IMR-90 (cell line): ENCODE measurements at regions not wholly inside any gene's neighbourhood (a gene's known extent, or its start where the extent isn't known, plus 50 kb on each side); places are given as distances from the start of the nearest gene placed in this dataset.

Experiments used
- ATAC-seq: fragments of 200-7000 bp; cut with Tn5 transposase; 2 replicates; pipeline ENCODE4 v1.9.1; 2020; ENCODE audit warnings: low read depth, mild to moderate bottlenecking, moderate library complexity
- BruUV-seq: library from RNA; stranded (reverse); fragments of 400-500 nt; replicated peaks from 2 replicates; lab custom pipeline; 2021; lab: Mats Ljungman, UMichigan
- CTCF ChIA-PET: fragments of 300-600 bp; formaldehyde crosslinking; extraction: SDS; loops from one replicate; lab custom pipeline; 2021; ENCODE audit warnings: antibody characterized with exemption; lab: Yijun Ruan, JAX
- POLR2A ChIA-PET: fragments of 300-600 bp; sonication (Branson Sonifier 250); formaldehyde crosslinking; loops from one replicate; lab custom pipeline; 2022; ENCODE audit warnings: antibody characterized with exemption; ENCODE audit not compliant: unreplicated experiment; lab: Charles Lee
- DNase-seq: peaks from one replicate; pipeline ENCODE4 v3.0.0; 2013
- H2AFZ ChIP-seq: replicated peaks from 2 replicates; pipeline ENCODE3; 2013; ENCODE audit warnings: low read length, mild to moderate bottlenecking; ENCODE audit not compliant: poor library complexity
- H2AK5ac ChIP-seq: 2 replicates; pipeline ENCODE4 v1.6.1; 2013; ENCODE audit warnings: low read depth, low read length, inconsistent platforms
- H2AK9ac ChIP-seq: replicated peaks from 2 replicates; pipeline ENCODE3; 2013; ENCODE audit warnings: mild to moderate bottlenecking, low read depth, low read length, moderate library complexity; ENCODE audit not compliant: poor library complexity
- H2BK120ac ChIP-seq: 2 replicates; pipeline ENCODE4 v1.6.1; 2013; ENCODE audit warnings: low read depth, low read length, inconsistent platforms
- H2BK15ac ChIP-seq: 3 replicates; pipeline ENCODE4 v1.6.1; 2013; ENCODE audit warnings: low read depth, low read length, inconsistent platforms
- H2BK20ac ChIP-seq: 2 replicates; pipeline ENCODE4 v1.6.1; 2013; ENCODE audit warnings: low read depth, mild to moderate bottlenecking, inconsistent platforms, low read length, moderate library complexity
- H2BK5ac ChIP-seq: 2 replicates; pipeline ENCODE4 v1.6.1; 2013; ENCODE audit warnings: mild to moderate bottlenecking, low read depth, low read length, inconsistent platforms; ENCODE audit not compliant: poor library complexity, severe bottlenecking
- H3K14ac ChIP-seq: replicated peaks from 2 replicates; pipeline ENCODE4 v1.6.1; 2013; ENCODE audit warnings: low read depth, low read length, inconsistent platforms
- H3K18ac ChIP-seq: 2 replicates; pipeline ENCODE4 v1.6.1; 2013; ENCODE audit warnings: low read depth, low read length, control low read depth
- H3K23ac ChIP-seq: 2 replicates; pipeline ENCODE4 v1.6.1; 2013; ENCODE audit warnings: low read depth, low read length, inconsistent platforms
- H3K27ac ChIP-seq: 2 replicates; pipeline ENCODE4 v1.5.1; 2013; ENCODE audit warnings: mild to moderate bottlenecking, control low read depth, low read length; ENCODE audit not compliant: insufficient read depth
- H3K27me3 ChIP-seq: 2 replicates; pipeline ENCODE4 v1.6.1; 2013; ENCODE audit warnings: low read length; ENCODE audit not compliant: control insufficient read depth, insufficient read depth
- H3K36me3 ChIP-seq: 2 replicates; pipeline ENCODE4 v1.6.1; 2013; ENCODE audit warnings: low read length, mixed read lengths; ENCODE audit not compliant: control insufficient read depth, insufficient read depth
- H3K4ac ChIP-seq: 2 replicates; pipeline ENCODE4 v1.6.1; 2013; ENCODE audit warnings: low read depth, low read length, inconsistent platforms
- H3K4me1 ChIP-seq: 2 replicates; pipeline ENCODE4 v1.6.1; 2013; ENCODE audit warnings: low read length, mixed read lengths; ENCODE audit not compliant: control insufficient read depth, insufficient read depth
- H3K4me2 ChIP-seq: 2 replicates; pipeline ENCODE4 v1.6.1; 2013; ENCODE audit warnings: low read depth, mild to moderate bottlenecking, control low read depth, low read length, moderate library complexity
- H3K4me3 ChIP-seq: 2 replicates; pipeline ENCODE4 v1.5.1; 2013; ENCODE audit warnings: low read depth, mild to moderate bottlenecking, control low read depth, low read length, moderate library complexity; ENCODE audit not compliant: insufficient read depth
- H3K56ac ChIP-seq: 2 replicates; pipeline ENCODE4 v1.6.1; 2013; ENCODE audit warnings: low read length, inconsistent platforms; ENCODE audit not compliant: insufficient read depth; ENCODE audit errors: extremely low read depth
- H3K79me1 ChIP-seq, 2 experiments: 2 replicates each; pipeline ENCODE4 v1.6.1; 2013; ENCODE audit warnings: low read length in 2 of 2, inconsistent platforms in 1 of 2, low read depth in 1 of 2
- H3K9ac ChIP-seq: 2 replicates; pipeline ENCODE4 v1.6.1; 2013; ENCODE audit warnings: low read depth, low read length, control low read depth
- H3K9me1 ChIP-seq: 2 replicates; pipeline ENCODE4 v1.6.1; 2013; ENCODE audit warnings: low read length, inconsistent platforms; ENCODE audit not compliant: insufficient read depth
- H3K9me3 ChIP-seq: 2 replicates; pipeline ENCODE4 v1.6.1; 2013; ENCODE audit warnings: low read length; ENCODE audit not compliant: control insufficient read depth, insufficient read depth
- H4K20me1 ChIP-seq: 2 replicates; pipeline ENCODE4 v1.6.1; 2013; ENCODE audit warnings: low read length, inconsistent platforms; ENCODE audit not compliant: insufficient read depth
- H4K5ac ChIP-seq: 2 replicates; pipeline ENCODE4 v1.6.1; 2013; ENCODE audit warnings: mild to moderate bottlenecking, low read depth, low read length, control low read depth
- H4K8ac ChIP-seq, 2 experiments: 2 replicates each; pipeline ENCODE4 v1.6.1; 2013; ENCODE audit warnings: low read depth in 2 of 2, low read length in 2 of 2, control low read depth in 1 of 2, inconsistent platforms in 1 of 2
- H4K91ac ChIP-seq: 2 replicates; pipeline ENCODE4 v1.6.1; 2013; ENCODE audit warnings: low read depth, low read length, inconsistent platforms; ENCODE audit not compliant: insufficient read depth
- BHLHE40 ChIP-seq: fragments of 150-350 bp; IDR thresholded peaks from 2 replicates; pipeline ENCODE4 v1.6.1; 2016; ENCODE audit warnings: mild to moderate bottlenecking, low read depth, low read length
- CEBPB ChIP-seq: IDR thresholded peaks from 2 replicates; pipeline ENCODE4 v1.6.1; 2012; ENCODE audit warnings: low read depth, low read length, improper control_type of control experiment
- CHD1 ChIP-seq: IDR thresholded peaks from 2 replicates; pipeline ENCODE4 v1.6.1; 2012; ENCODE audit warnings: low read depth, low read length, improper control_type of control experiment
- ELK1 ChIP-seq: fragments of 150-350 bp; IDR thresholded peaks from 2 replicates; pipeline ENCODE4 v1.6.1; 2016; ENCODE audit warnings: low read depth, mild to moderate bottlenecking, low read length, moderate library complexity, borderline replicate concordance
- FOS ChIP-seq: fragments of 150-350 bp; IDR thresholded peaks from 2 replicates; pipeline ENCODE4 v1.6.1; 2016; ENCODE audit warnings: low read depth, low read length
- MAFK ChIP-seq: IDR thresholded peaks from 2 replicates; pipeline ENCODE4 v1.6.1; 2012; ENCODE audit warnings: low read depth, low read length, improper control_type of control experiment
- MXI1 ChIP-seq: IDR thresholded peaks from 2 replicates; pipeline ENCODE4 v1.6.1; 2012; ENCODE audit warnings: low read depth, mild to moderate bottlenecking, low read length, moderate library complexity, borderline replicate concordance
- NFE2L2 ChIP-seq: fragments of 150-350 bp; IDR thresholded peaks from 2 replicates; pipeline ENCODE4 v1.6.1; 2016; ENCODE audit warnings: low read depth, mild to moderate bottlenecking, low read length
- POLR2A ChIP-seq: IDR thresholded peaks from 2 replicates; pipeline ENCODE4 v1.6.1; 2012; ENCODE audit warnings: mild to moderate bottlenecking, low read depth, low read length
- RAD21 ChIP-seq: IDR thresholded peaks from 2 replicates; pipeline ENCODE4 v1.6.1; 2012; ENCODE audit warnings: low read length, improper control_type of control experiment
- RCOR1 ChIP-seq: IDR thresholded peaks from 2 replicates; pipeline ENCODE4 v1.6.1; 2012; ENCODE audit warnings: mild to moderate bottlenecking, low read length, improper control_type of control experiment; ENCODE audit not compliant: insufficient replicate concordance
- RFX5 ChIP-seq: IDR thresholded peaks from 2 replicates; pipeline ENCODE4 v1.8.0; 2012; ENCODE audit warnings: low read depth, mild to moderate bottlenecking, low read length, moderate library complexity
- SMC3 ChIP-seq: fragments of 150-350 bp; IDR thresholded peaks from 2 replicates; pipeline ENCODE4 v1.6.1; 2016; ENCODE audit warnings: low read depth, mild to moderate bottlenecking, antibody characterized with exemption, low read length, moderate library complexity
- WGBS, 2 experiments: methylation state at CpG; one replicate each; pipeline versions ENCODE4 v1.1.5 to v1.1.7; 2013; ENCODE audit warnings: missing lambda C conversion rate in 2 of 2; ENCODE audit not compliant: insufficient read length in 1 of 2; ENCODE audit errors: extremely low coverage in 2 of 2; 5-methylcytosine and 5-hydroxymethylcytosine counted together
- dilution Hi-C: fragments of 300-500 bp; cut with HindIII; formaldehyde crosslinking; loops from one replicate; pipeline ENCODE4 v1.14.3; 2018; ENCODE audit warnings: low sequenced_read_pairs; ENCODE audit not compliant: unreplicated experiment
- in situ Hi-C: fragments of 300-500 bp; cut with MboI; formaldehyde crosslinking; loops from 3 replicates; pipeline ENCODE4 v1.14.3; 2019; ENCODE audit warnings: low sequenced_read_pairs, inconsistent platforms, mixed read lengths
- intact Hi-C: fragments of 100-400 bp; cut with micrococcal nuclease; formaldehyde crosslinking; loops from 2 replicates; pipeline ENCODE4 v1.10.0; 2022
- TF ChIP-seq, protein P1 (sequence below): fragments of 150-350 bp; IDR thresholded peaks from 2 replicates; pipeline ENCODE4 v1.6.1; 2017; ENCODE audit warnings: mild to moderate bottlenecking, antibody characterized with exemption, low read length, low read depth
- TF ChIP-seq, protein P2 (sequence below): conservative IDR thresholded peaks from 2 replicates; pipeline ENCODE4 v1.5.1; 2012; ENCODE audit warnings: mild to moderate bottlenecking, low read depth, low read length, improper control_type of control experiment

DNA sequence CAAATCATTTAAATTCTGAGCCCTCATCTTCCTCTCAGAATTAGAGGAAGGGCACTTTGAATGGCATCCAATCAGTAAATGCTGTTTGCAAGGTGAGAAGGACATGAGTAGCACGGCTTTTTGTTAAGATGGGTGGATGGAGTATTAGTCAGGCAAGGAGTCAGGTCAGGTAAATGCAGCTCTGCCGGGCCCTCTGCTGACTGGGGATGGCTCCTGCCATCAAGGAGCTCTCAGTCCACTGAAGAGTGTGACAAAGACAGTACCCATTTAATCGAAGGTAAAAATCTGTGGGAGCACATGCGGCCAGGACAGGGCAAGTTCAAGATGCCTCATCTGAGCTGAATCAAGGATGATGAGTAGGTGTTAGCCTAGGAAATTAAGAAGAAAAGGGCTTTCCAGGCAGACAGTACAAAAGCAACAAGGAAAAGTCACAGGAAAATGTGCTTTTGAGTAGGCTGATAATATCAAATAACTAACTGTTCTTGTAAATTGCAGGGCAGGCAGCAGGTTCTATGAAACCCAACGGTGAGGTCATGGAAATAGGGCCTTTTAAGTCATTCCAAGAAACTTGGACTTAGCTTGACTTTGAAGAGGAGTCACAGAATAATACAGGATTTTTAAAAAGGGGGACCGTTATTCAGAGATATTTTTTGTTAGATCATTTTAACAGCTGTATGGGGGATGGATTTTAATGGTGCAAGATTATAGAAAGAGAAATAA is 670.5 kb upstream of the ARGLU1 start:
- no peak overlapping the region for H3K23ac ChIP-seq
- no peak overlapping the region for H4K5ac ChIP-seq
- H3K18ac ChIP-seq: no peak overlapping the region
- H3K9ac ChIP-seq: no peak overlapping the region
- no peaks in the 10 kb centered on the region for H3K9me3 ChIP-seq
- ATAC-seq: no peak
- no peak overlapping the region for H3K56ac ChIP-seq
- WGBS, 2 experiments: 85% methylated on average over 4 of the region's 6 CpGs; no CpG with 5 or more reads in 1 of the 2 experiments
- H3K4ac ChIP-seq: no peak overlapping the region
- H2BK5ac ChIP-seq: no peak overlapping the region
- H3K4me1 ChIP-seq: no peaks in the 10 kb centered on the region
- no TSS peak for BruUV-seq
- H3K27ac ChIP-seq: no peak overlapping the region
- ChIA-PET CTCF (no interaction called here), POLR2A (no interaction called here)
- intact Hi-C loops: no loop called here
- no peak for DNase-seq
- H2BK20ac ChIP-seq: no peak overlapping the region
- no peak overlapping the region; a peak in 1 of 4 replicates for H4K8ac ChIP-seq
- no peak overlapping the region for H2AK5ac ChIP-seq
- dilution Hi-C loops: no loop called here
- in situ Hi-C loops: no loop called here
- no peaks in the 10 kb centered on the region for H3K27me3 ChIP-seq
- peaks cover 6% of the 10 kb centered on the region; the same call in 1 of the 2 replicates for H3K9me1 ChIP-seq
- H4K91ac ChIP-seq: no peak overlapping the region
- H2AFZ ChIP-seq: no peak overlapping the region
- TF ChIP-seq MAFK (no peak), FOS (no peak), BHLHE40 (no peak), RAD21 (no peak), NFE2L2 (no peak), POLR2A (no peak), CEBPB (no peak), SMC3 (no peak), ELK1 (no peak), RCOR1 (no peak), RFX5 (no peak), CHD1 (no peak), MXI1 (no peak)
- TF ChIP-seq, protein P1, sequence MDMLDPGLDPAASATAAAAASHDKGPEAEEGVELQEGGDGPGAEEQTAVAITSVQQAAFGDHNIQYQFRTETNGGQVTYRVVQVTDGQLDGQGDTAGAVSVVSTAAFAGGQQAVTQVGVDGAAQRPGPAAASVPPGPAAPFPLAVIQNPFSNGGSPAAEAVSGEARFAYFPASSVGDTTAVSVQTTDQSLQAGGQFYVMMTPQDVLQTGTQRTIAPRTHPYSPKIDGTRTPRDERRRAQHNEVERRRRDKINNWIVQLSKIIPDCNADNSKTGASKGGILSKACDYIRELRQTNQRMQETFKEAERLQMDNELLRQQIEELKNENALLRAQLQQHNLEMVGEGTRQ: no peak
- TF ChIP-seq, protein P2, sequence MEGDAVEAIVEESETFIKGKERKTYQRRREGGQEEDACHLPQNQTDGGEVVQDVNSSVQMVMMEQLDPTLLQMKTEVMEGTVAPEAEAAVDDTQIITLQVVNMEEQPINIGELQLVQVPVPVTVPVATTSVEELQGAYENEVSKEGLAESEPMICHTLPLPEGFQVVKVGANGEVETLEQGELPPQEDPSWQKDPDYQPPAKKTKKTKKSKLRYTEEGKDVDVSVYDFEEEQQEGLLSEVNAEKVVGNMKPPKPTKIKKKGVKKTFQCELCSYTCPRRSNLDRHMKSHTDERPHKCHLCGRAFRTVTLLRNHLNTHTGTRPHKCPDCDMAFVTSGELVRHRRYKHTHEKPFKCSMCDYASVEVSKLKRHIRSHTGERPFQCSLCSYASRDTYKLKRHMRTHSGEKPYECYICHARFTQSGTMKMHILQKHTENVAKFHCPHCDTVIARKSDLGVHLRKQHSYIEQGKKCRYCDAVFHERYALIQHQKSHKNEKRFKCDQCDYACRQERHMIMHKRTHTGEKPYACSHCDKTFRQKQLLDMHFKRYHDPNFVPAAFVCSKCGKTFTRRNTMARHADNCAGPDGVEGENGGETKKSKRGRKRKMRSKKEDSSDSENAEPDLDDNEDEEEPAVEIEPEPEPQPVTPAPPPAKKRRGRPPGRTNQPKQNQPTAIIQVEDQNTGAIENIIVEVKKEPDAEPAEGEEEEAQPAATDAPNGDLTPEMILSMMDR: no peak
- no peak overlapping the region for H2BK15ac ChIP-seq
- no peak overlapping the region for H3K4me2 ChIP-seq
- no peak overlapping the region for H3K4me3 ChIP-seq
- no peak overlapping the region for H2AK9ac ChIP-seq
- H3K79me1 ChIP-seq: peaks cover 15 to 26% of the 10 kb centered on the region in 2 experiments; a peak in 3 of 4 replicates
- no peak overlapping the region for H2BK120ac ChIP-seq
- no peaks in the 10 kb centered on the region for H4K20me1 ChIP-seq
- no peak overlapping the region for H3K14ac ChIP-seq
- no peaks in the 10 kb centered on the region for H3K36me3 ChIP-seq
